GM13977 (cell line): ENCODE measurements at regions not wholly inside any gene's neighbourhood (a gene's known extent, or its start where the extent isn't known, plus 50 kb on each side); places are given as distances from the start of the nearest gene placed in this dataset.
"Not testable (repeated sequence)": the region's sequence is repeated elsewhere in the genome, so short reads cannot be mapped to it uniquely, and the experiment has no call there.

Source experiments
- DNase-seq: peaks from one replicate; pipeline ENCODE4 v3.0.0; 2012; ENCODE audit warnings: low spot score
- CTCF ChIP-seq: IDR thresholded peaks from 2 replicates; pipeline ENCODE4 v1.5.1; 2012; ENCODE audit warnings: mild to moderate bottlenecking, control low read depth; ENCODE audit not compliant: insufficient read depth; ENCODE audit errors: extremely low read depth, missing control alignments
- in situ Hi-C: fragments of 300-500 bp; cut with MboI; formaldehyde crosslinking; loops from one replicate; pipeline ENCODE4 v1.12.0; 2022; ENCODE audit warnings: low sequenced_read_pairs, low pct_unique_long_range_greater_than_20kb, mixed read lengths, inconsistent platforms; ENCODE audit not compliant: unreplicated experiment

- no peak for TF ChIP-seq CTCF
- in situ Hi-C loops: no loop called here
- DNase-seq: no peak
Measured at GRCh38 chr5:67844924-67845323, 370.6 kb upstream of the PIK3R1 start.

DNA sequence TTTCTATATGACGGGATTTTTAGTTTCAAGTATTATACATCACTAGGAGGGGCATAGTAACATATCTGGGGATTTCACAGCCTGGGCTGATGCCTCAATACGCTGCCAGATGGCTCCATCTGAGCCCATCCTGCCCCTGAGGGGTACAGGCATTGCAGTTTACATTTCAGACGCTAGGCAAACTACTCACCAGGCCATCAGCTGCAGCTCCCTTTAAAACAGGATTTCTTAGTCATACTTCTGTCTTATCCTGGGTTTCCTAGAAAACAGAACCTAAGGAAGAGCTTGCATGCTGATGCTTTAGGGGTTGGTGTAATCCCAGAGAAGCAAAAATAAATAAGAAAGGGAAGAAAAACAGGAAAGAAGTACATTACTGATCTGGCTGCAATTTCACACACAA, 372.8 kb upstream of the PIK3R1 start:
- DNase-seq: no peak
- TF ChIP-seq CTCF: no peak
- in situ Hi-C loops: no loop called here

DNA sequence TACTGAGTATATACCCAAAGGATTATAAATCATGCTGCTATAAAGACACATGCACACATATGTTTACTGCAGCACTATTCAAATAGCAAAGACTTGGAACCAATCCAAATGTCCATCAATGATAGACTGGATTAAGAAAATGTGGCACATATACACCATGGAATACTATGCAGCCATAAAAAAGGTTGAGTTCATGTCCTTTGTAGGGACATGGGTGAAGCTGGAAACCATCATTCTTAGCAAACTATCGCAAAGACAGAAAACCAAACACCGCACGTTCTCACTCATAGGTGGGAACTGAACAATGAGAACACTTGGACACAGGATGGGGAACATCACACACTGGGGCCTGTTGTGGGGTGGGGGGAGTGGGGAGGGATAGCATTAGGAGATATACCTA, 378.3 kb upstream of the PIK3R1 start:
- DNase-seq, in situ Hi-C loops: not testable (repeated sequence)

- DNase-seq, in situ Hi-C loops: not testable (repeated sequence)
Measured at GRCh38 chr5:67836496-67836895, 379.1 kb upstream of the PIK3R1 start.

GRCh38 chr5:67831048-67831447, 384.5 kb upstream of the PIK3R1 start:
- no peak for DNase-seq
- in situ Hi-C loops: no loop called here
- no peak for TF ChIP-seq CTCF

DNA sequence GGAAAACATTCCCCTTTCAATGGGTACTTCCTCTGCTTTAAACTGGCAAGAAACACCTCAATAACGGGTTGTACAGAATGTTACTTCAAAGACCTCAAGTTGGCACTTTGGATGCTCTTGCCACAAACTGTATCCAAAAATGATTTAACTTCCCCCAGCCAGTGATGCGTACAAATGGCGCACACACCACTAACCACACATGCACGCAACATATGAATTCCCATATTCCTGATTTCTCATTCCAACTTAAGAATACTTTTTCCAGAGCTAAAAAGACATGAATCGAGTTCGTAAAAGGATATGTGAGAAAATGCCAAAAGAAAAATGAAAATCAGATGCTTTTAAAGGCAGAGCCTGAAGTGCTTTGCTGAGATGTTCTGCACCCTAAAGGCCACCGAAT, 388.0 kb upstream of the PIK3R1 start:
- TF ChIP-seq CTCF: no peak
- no peak for DNase-seq
- in situ Hi-C loops: no loop called here

DNA sequence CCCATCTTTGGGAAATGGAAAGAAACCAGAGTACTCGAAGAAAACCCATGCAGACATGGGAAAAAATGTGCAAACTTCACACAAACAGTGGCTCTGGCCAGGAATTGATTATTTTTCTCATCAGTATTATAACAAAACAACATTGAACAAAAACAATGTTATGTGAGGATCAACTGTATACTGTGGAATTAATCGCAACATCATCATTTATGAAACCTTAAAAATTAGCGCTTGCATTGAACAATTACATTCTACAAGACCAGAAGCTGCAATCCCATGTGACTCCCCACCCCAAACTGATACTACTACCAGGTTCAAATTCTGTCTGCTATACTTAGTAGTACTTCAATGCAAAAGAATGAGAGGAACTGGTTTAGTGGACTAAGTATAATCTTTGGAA, 390.7 kb upstream of the PIK3R1 start:
- no peak for DNase-seq
- TF ChIP-seq CTCF: no peak
- in situ Hi-C loops: no loop called here

DNA sequence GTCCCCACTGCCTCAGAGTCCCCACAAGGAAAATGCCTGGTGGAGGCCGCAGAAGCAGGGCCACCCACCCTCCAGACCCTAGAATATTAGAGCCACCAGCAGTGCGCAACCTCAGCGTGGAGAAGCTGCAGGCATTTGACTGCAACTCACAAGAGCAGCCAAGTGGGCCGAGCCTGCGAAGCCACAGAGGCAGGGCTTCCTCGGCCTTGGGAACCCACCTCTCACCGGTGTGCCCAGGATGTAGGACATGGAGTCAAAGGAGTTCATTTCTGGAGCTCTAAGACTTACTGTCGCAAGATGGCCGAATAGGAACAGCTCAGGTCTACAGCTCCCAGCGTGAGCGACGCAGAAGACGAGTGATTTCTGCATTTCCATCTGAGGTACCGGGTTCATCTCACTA, 397.9 kb upstream of the PIK3R1 start:
- TF ChIP-seq CTCF: no peak
- no peak for DNase-seq
- in situ Hi-C loops: no loop called here
